Peyer's patch (tissue), 4 donors: ENCODE measurements at regions not wholly inside any gene's neighbourhood (a gene's known extent, or its start where the extent isn't known, plus 50 kb on each side); places are given as distances from the start of the nearest gene placed in this dataset.

Experiments
- CTCF ChIP-seq, 6 experiments: fragments of 450-650 bp in 4 of 6; fragments of 200-600 bp in 2 of 6; sonication (generic) in 1 of 6; IDR thresholded peaks; one replicate each; pipeline ENCODE4 v1.5.1; 2017 to 2019; ENCODE audit warnings: antibody characterized with exemption in 6 of 6, mild to moderate bottlenecking in 3 of 6, moderate library complexity in 1 of 6
- POLR2A ChIP-seq, 2 donors: fragments of 450-650 bp; IDR thresholded peaks; one replicate each; pipeline ENCODE4 v1.5.1; 2017; ENCODE audit warnings: antibody characterized with exemption in 2 of 2, mild to moderate bottlenecking in 2 of 2, moderate library complexity in 2 of 2

DNA sequence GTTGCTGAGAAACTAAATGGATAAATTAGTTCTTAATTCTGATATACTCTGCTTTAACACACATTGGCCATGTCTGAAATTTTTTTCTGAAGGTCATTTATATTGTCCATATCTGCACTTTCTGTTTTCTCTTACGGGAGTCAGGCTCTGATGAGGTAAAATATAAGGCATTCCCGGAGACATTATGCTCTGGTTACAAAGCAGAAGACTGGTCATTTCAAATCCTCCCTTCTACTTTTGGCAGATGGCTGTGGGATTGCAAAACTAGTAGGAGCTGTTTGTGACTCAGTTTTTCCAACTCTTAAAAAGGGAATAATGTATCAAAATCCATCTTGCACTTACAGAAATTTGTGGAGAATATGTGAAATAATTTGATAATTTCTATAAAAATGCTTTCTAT lies 92.2 kb upstream of the CPHXL start:
- TF ChIP-seq CTCF (IDR thresholded peaks at IDR 0.05) (no peak), POLR2A (IDR thresholded peaks at IDR 0.05) (no peak)
